ENCODE measurements at regions not wholly inside any gene's neighbourhood (a gene's known extent, or its start where the extent isn't known, plus 50 kb on each side); places are given as distances from the start of the nearest gene placed in this dataset.

DNA sequence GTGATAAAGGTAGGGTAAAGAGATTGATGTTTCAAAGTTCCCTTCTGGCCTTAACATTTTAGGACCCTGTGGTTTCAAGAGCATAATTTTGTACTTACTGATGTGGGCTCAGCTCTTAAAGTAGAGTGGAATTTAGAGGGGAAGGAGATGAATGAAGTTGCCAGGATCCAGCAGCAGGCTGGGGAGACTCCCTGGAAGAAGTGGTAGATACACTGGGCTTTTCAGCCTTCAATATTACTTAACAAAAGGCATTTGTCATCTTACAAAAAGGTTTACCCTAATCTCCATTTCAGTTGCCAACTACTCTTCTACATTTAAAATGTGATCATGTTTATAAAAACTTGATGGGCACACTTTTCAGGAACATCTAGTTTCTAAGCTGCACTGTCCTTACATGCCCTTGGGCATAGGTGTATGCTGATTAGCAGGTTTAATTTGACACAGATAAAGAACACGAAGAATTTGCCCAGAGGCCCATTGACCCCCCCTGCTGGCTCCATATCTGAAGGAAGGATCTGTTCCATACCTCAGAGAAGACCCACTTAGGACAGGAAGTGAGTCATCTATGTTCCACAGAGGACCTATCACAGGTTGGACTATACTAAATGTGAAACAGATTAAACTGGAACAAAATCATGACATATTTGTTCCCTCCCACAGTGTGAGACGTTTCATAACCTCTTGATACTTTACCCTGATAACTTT lies 93.0 kb upstream of the LPP start:
- H3K9me3 ChIP-seq (ENCODE audit: control insufficient read depth in 4 of 4, low read length in 3 of 4), result no peaks in the 10 kb centered on the region
- no peak for DNase-seq (ENCODE audit: low spot score)
- WGBS, result 16% methylated on average over 2 of the region's 2 CpGs
- H3K4me1 ChIP-seq (ENCODE audit: control insufficient read depth in 4 of 4, insufficient read depth in 4 of 4, low read length in 3 of 4), result peaks cover 0 to 9% (median 7%) of the 10 kb centered on the region in 4 donors
- H3K36me3 ChIP-seq (ENCODE audit: control insufficient read depth in 4 of 4, insufficient read depth in 3 of 4, low read depth in 1 of 4, low read length in 3 of 4), result no peaks in the 10 kb centered on the region
- no peak overlapping the region for H3K9ac ChIP-seq (ENCODE audit: low read depth in 1 of 2, low read length in 2 of 2)
- no peak overlapping the region for H3K27ac ChIP-seq (ENCODE audit: low read depth in 1 of 2, low read length in 2 of 2)
- TF ChIP-seq JUND (IDR thresholded peaks at IDR 0.05) (peak; percentile 10 to 47), RAD21 (IDR thresholded peaks at IDR 0.05) (peak in 1 of 2 donors; percentile 39), HNF4A (conservative IDR thresholded peaks at IDR 0.05) (peak in 1 of 2 donors; percentile 19), NR2F2 (IDR thresholded peaks at IDR 0.05) (no peak), RXRA (IDR thresholded peaks at IDR 0.05) (peak in 1 of 2 donors; percentile 7)
- H3K27me3 ChIP-seq (ENCODE audit: control insufficient read depth in 4 of 4, insufficient read depth in 4 of 4, low read length in 3 of 4), result no peaks in the 10 kb centered on the region
- no peak overlapping the region for H3K4me3 ChIP-seq (ENCODE audit: low read depth in 1 of 3, low read length in 3 of 3)

DNA sequence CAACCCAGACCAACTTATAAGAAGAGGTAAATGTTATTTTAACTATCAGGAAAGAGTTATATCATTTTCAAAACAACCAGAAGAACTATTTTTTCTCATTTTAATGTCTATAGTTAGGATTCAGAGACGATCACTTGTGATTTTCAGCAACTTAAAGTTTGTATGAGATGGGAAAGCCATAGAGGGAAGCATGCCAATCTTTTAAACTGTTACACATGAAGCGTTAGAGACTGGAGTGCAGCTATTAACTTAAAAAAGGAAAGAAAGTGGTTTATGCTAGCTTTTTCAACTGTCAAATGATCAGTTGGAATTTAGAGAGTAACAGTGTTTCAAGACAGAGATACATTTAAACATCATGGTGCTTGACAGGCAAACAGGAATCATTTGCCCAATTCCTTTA lies 91.7 kb upstream of the LPP start:
- Histone ChIP-seq H3K36me3 (ENCODE audit: control insufficient read depth in 4 of 4, insufficient read depth in 3 of 4, low read depth in 1 of 4, low read length in 3 of 4) (no peaks in the 10 kb centered on the region), H3K4me1 (ENCODE audit: control insufficient read depth in 4 of 4, insufficient read depth in 4 of 4, low read length in 3 of 4) (peaks cover 0 to 2% (median 0%) of the 10 kb centered on the region in 4 donors), H3K9me3 (ENCODE audit: control insufficient read depth in 4 of 4, low read length in 3 of 4) (no peaks in the 10 kb centered on the region), H3K4me3 (ENCODE audit: low read depth in 1 of 3, low read length in 3 of 3) (no peak overlapping the region), H3K9ac (ENCODE audit: low read depth in 1 of 2, low read length in 2 of 2) (no peak overlapping the region), H3K27me3 (ENCODE audit: control insufficient read depth in 4 of 4, insufficient read depth in 4 of 4, low read length in 3 of 4) (no peaks in the 10 kb centered on the region), H3K27ac (ENCODE audit: low read depth in 1 of 2, low read length in 2 of 2) (no peak overlapping the region)
- no peak for TF ChIP-seq ZBTB33 (IDR thresholded peaks at IDR 0.05)
- no peak for TF ChIP-seq YY1 (IDR thresholded peaks at IDR 0.05)
- no peak for TF ChIP-seq REST (IDR thresholded peaks at IDR 0.05)
- TF ChIP-seq, protein P1, sequence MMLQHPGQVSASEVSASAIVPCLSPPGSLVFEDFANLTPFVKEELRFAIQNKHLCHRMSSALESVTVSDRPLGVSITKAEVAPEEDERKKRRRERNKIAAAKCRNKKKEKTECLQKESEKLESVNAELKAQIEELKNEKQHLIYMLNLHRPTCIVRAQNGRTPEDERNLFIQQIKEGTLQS (IDR thresholded peaks at IDR 0.05), result no peak
- no peak for TF ChIP-seq NR2F2 (IDR thresholded peaks at IDR 0.05)
- no peak for TF ChIP-seq FOXA2 (IDR thresholded peaks at IDR 0.05)
- TF ChIP-seq, protein P2, sequence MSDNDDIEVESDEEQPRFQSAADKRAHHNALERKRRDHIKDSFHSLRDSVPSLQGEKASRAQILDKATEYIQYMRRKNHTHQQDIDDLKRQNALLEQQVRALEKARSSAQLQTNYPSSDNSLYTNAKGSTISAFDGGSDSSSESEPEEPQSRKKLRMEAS (IDR thresholded peaks at IDR 0.05), result no peak
- no peak for TF ChIP-seq HNF4G (IDR thresholded peaks at IDR 0.05)
- no peak for TF ChIP-seq RAD21 (IDR thresholded peaks at IDR 0.05)
- TF ChIP-seq JUND (IDR thresholded peaks at IDR 0.05), result no peak
- TF ChIP-seq GABPA (IDR thresholded peaks at IDR 0.05 in 1 of 2, conservative IDR thresholded peaks at IDR 0.05 in 1 of 2), result no peak
- TF ChIP-seq RXRA (IDR thresholded peaks at IDR 0.05), result no peak
- TF ChIP-seq, protein P3, sequence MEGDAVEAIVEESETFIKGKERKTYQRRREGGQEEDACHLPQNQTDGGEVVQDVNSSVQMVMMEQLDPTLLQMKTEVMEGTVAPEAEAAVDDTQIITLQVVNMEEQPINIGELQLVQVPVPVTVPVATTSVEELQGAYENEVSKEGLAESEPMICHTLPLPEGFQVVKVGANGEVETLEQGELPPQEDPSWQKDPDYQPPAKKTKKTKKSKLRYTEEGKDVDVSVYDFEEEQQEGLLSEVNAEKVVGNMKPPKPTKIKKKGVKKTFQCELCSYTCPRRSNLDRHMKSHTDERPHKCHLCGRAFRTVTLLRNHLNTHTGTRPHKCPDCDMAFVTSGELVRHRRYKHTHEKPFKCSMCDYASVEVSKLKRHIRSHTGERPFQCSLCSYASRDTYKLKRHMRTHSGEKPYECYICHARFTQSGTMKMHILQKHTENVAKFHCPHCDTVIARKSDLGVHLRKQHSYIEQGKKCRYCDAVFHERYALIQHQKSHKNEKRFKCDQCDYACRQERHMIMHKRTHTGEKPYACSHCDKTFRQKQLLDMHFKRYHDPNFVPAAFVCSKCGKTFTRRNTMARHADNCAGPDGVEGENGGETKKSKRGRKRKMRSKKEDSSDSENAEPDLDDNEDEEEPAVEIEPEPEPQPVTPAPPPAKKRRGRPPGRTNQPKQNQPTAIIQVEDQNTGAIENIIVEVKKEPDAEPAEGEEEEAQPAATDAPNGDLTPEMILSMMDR (IDR thresholded peaks at IDR 0.05; ENCODE audit: low read depth, low read length, missing input control), result no peak
- no peak for TF ChIP-seq HNF4A (conservative IDR thresholded peaks at IDR 0.05)
- TF ChIP-seq TAF1 (conservative IDR thresholded peaks at IDR 0.05), result no peak
- no peak for TF ChIP-seq FOXA1 (IDR thresholded peaks at IDR 0.05)
- TF ChIP-seq EGR1 (IDR thresholded peaks at IDR 0.05; ENCODE audit: low read depth in 2 of 2), result no peak
- DNase-seq (ENCODE audit: low spot score), result no peak
- 96% methylated on average over 2 of the region's 2 CpGs for WGBS

Data from liver (tissue), 8 donors.